Stimulated activated naive B cell treated with anti-CD40 and anti-IgM and Interleukin-4, amounts not matched to agents 10 μg/mL and 1 μg/mL and 100 μg/mL, for 72 hours (primary cell): ENCODE measurements at regions not wholly inside any gene's neighbourhood (a gene's known extent, or its start where the extent isn't known, plus 50 kb on each side); places are given as distances from the start of the nearest gene placed in this dataset.

Source experiments
- ATAC-seq, 2 donors: fragments of 150-1000 bp; cut with Tn5 transposase; replicated peaks; 2 replicates each; pipeline ENCODE4 v1.10.0; 2021; ENCODE audit warnings: moderate library complexity in 1 of 2
- DNase-seq: peaks from one replicate; pipeline ENCODE4 v3.0.0; 2021
- H3K27ac Mint-ChIP-seq: one replicate; pipeline ENCODE4 v1.8.0; 2022; ENCODE audit warnings: mild to moderate bottlenecking, mixed read lengths
- H3K27me3 Mint-ChIP-seq, 2 donors: one replicate each; pipeline ENCODE4 v1.8.0; 2022; ENCODE audit warnings: mixed read lengths in 2 of 2
- H3K36me3 Mint-ChIP-seq, 2 donors: one replicate each; pipeline ENCODE4 v1.8.0; 2022; ENCODE audit warnings: mixed read lengths in 2 of 2, mild to moderate bottlenecking in 1 of 2
- H3K4me1 Mint-ChIP-seq, 2 donors: one replicate each; pipeline ENCODE4 v1.8.0; 2022; ENCODE audit warnings: mixed read lengths in 2 of 2, mild to moderate bottlenecking in 1 of 2
- H3K4me3 Mint-ChIP-seq, 2 donors: one replicate each; pipeline ENCODE4 v1.8.0; 2022; ENCODE audit warnings: mild to moderate bottlenecking in 2 of 2, mixed read lengths in 2 of 2, moderate library complexity in 1 of 2
- H3K9me3 Mint-ChIP-seq, 2 donors: one replicate each; pipeline ENCODE4 v1.8.0; 2022; ENCODE audit warnings: mixed read lengths in 2 of 2, mild to moderate bottlenecking in 1 of 2

DNA sequence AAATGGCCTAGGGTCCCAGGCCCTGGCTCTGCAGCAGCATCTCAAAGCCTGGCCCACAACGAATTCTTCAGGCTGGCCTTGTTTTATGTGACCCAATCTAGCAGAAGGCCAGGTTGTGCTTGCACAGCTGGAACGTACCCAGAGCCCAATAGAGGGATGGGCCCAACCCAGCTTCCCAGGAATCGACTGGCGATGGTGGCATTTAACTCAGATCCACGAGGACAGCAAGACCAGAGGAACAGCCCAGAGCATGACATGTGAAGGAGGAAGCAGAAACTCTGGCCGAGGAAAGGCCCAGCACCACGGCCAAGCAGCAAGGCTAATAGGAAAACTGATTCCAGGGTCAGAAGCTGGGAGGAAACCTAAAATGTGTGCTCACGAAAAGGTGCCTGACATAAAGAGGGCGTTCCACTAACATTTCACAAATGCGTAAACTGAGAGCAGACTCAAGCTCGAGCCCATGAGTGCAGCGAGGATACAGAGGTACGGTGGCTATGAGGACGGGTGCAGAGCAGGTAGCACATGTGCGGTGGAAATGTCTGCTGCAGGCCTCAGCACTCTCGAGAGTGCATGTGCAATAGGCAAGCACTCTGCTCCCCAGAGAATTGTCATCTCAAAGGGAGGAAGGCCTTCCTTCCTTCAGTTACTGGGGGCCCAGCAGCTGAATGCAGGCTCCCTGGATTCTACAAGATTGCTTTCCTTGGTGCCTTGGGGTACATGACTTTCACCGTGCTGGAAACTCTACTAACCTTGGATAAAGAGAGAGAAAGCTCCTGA is 156.9 kb upstream of the GLI2 start:
- no peak for DNase-seq
- no peak for ATAC-seq
- no peak overlapping the region for H3K27ac Mint-ChIP-seq
- no peak overlapping the region for H3K4me3 Mint-ChIP-seq
- no peaks in the 10 kb centered on the region for H3K36me3 Mint-ChIP-seq
- peaks cover 0 to 3% of the 10 kb centered on the region in 2 donors for H3K9me3 Mint-ChIP-seq
- H3K27me3 Mint-ChIP-seq: peaks cover 34% of the 10 kb centered on the region in 2 donors
- peaks cover 0 to 2% of the 10 kb centered on the region in 2 donors for H3K4me1 Mint-ChIP-seq

GRCh38 chr2:120579916-120580685 is 155.6 kb upstream of the GLI2 start:
- no peak for DNase-seq
- Mint-ChIP-seq H3K27me3 (peaks cover 29 to 31% of the 10 kb centered on the region in 2 donors), H3K9me3 (peaks cover 2 to 4% of the 10 kb centered on the region in 2 donors), H3K27ac (no peak overlapping the region), H3K4me3 (no peak overlapping the region), H3K36me3 (no peaks in the 10 kb centered on the region), H3K4me1 (peaks cover 0 to 2% of the 10 kb centered on the region in 2 donors)
- ATAC-seq: no peak

GRCh38 chr2:120580709-120581108 is 155.0 kb upstream of the GLI2 start:
- peaks cover 30 to 33% of the 10 kb centered on the region in 2 donors for H3K27me3 Mint-ChIP-seq
- ATAC-seq (no peak), DNase-seq (no peak)
- H3K36me3 Mint-ChIP-seq: no peaks in the 10 kb centered on the region
- H3K4me1 Mint-ChIP-seq: peaks cover 0 to 2% of the 10 kb centered on the region in 2 donors
- no peak overlapping the region for H3K4me3 Mint-ChIP-seq
- no peak overlapping the region for H3K27ac Mint-ChIP-seq
- H3K9me3 Mint-ChIP-seq: peaks cover 4 to 6% of the 10 kb centered on the region in 2 donors

GRCh38 chr2:120583121-120583520 is 152.5 kb upstream of the GLI2 start:
- H3K27ac Mint-ChIP-seq: no peak overlapping the region
- H3K36me3 Mint-ChIP-seq: no peaks in the 10 kb centered on the region
- peaks cover 30 to 32% of the 10 kb centered on the region in 2 donors for H3K27me3 Mint-ChIP-seq
- DNase-seq (no peak), ATAC-seq (no peak)
- peaks cover 4 to 7% of the 10 kb centered on the region in 2 donors for H3K9me3 Mint-ChIP-seq
- no peak overlapping the region for H3K4me3 Mint-ChIP-seq
- H3K4me1 Mint-ChIP-seq: peaks cover 4 to 8% of the 10 kb centered on the region in 2 donors

DNA sequence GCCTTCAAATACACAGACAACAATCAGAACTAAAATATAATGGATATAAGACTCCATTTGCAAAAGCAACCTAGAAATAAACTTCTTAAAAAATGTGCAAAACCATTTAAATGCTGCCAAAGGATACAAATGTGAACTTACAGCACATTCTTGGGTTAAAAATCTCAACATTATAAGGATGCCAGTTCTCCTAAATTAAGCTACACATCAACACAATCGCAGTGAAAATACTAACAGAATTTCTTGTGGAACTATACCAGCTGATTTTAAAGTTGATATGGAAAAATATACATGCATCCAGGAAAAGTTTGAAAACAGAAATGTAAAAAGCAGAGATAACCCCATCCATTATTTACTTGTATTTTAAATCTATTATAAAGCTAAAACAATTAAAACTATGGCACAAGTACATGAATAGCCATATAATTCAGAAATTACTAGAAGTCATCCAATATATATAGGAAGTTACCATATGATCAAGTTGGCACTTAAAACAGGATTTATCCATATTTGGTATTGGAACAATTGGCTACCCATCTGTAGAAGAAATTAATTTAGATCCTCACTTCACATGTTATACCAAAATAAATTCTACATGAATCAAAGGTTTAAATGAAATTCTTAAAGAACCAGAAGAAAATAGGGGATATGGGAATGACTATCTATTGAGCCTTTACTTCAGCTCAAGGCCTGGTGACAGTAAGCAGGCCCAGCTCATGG is 151.7 kb upstream of the GLI2 start:
- H3K27ac Mint-ChIP-seq: no peak overlapping the region
- DNase-seq: no peak
- H3K9me3 Mint-ChIP-seq: peaks cover 4 to 7% of the 10 kb centered on the region in 2 donors
- H3K4me3 Mint-ChIP-seq: no peak overlapping the region
- H3K27me3 Mint-ChIP-seq: peaks cover 35 to 36% of the 10 kb centered on the region in 2 donors
- ATAC-seq: no peak
- no peaks in the 10 kb centered on the region for H3K36me3 Mint-ChIP-seq
- peaks cover 4 to 8% of the 10 kb centered on the region in 2 donors for H3K4me1 Mint-ChIP-seq

GRCh38 chr2:120586507-120587278 is 149.0 kb upstream of the GLI2 start:
- peak; percentile 27 to 36 for ATAC-seq

GRCh38 chr2:120587279-120587996 is 148.2 kb upstream of the GLI2 start:
- DNase-seq (no peak), ATAC-seq (no peak)
- H3K36me3 Mint-ChIP-seq: no peaks in the 10 kb centered on the region
- peaks cover 4 to 7% of the 10 kb centered on the region in 2 donors for H3K9me3 Mint-ChIP-seq
- H3K4me3 Mint-ChIP-seq: no peak overlapping the region
- H3K27ac Mint-ChIP-seq: no peak overlapping the region
- peaks cover 38 to 53% of the 10 kb centered on the region in 2 donors for H3K27me3 Mint-ChIP-seq
- peaks cover 4 to 8% of the 10 kb centered on the region in 2 donors for H3K4me1 Mint-ChIP-seq

More at GRCh38 chr2:120586507-120587278, 149.0 kb upstream of the GLI2 start:
- no peaks in the 10 kb centered on the region for H3K36me3 Mint-ChIP-seq
- H3K9me3 Mint-ChIP-seq: peaks cover 4 to 7% of the 10 kb centered on the region in 2 donors
- peaks cover 4 to 8% of the 10 kb centered on the region in 2 donors for H3K4me1 Mint-ChIP-seq
- DNase-seq: no peak
- no peak overlapping the region for H3K27ac Mint-ChIP-seq
- peak overlapping the region in 1 of 2 donors; percentile 43 for H3K4me3 Mint-ChIP-seq
- peaks cover 35 to 47% of the 10 kb centered on the region in 2 donors for H3K27me3 Mint-ChIP-seq

- Mint-ChIP-seq H3K27ac (no peak overlapping the region), H3K36me3 (no peaks in the 10 kb centered on the region), H3K27me3 (peaks cover 38 to 53% of the 10 kb centered on the region in 2 donors), H3K4me3 (no peak overlapping the region), H3K4me1 (peaks cover 4 to 8% of the 10 kb centered on the region in 2 donors), H3K9me3 (peaks cover 4 to 6% of the 10 kb centered on the region in 2 donors)
- DNase-seq (no peak), ATAC-seq (no peak)
Measured at GRCh38 chr2:120587997-120588336, 147.7 kb upstream of the GLI2 start.

GRCh38 chr2:120589771-120590608 is 145.7 kb upstream of the GLI2 start:
- no peak overlapping the region for H3K4me3 Mint-ChIP-seq
- DNase-seq (no peak), ATAC-seq (no peak)
- no peaks in the 10 kb centered on the region for H3K36me3 Mint-ChIP-seq
- peaks cover 4 to 8% of the 10 kb centered on the region in 2 donors for H3K4me1 Mint-ChIP-seq
- peaks cover 37 to 50% of the 10 kb centered on the region in 2 donors for H3K27me3 Mint-ChIP-seq
- H3K27ac Mint-ChIP-seq: no peak overlapping the region
- peaks cover 3 to 4% of the 10 kb centered on the region in 2 donors for H3K9me3 Mint-ChIP-seq

GRCh38 chr2:120590841-120591240 is 144.8 kb upstream of the GLI2 start:
- H3K36me3 Mint-ChIP-seq: no peaks in the 10 kb centered on the region
- H3K27ac Mint-ChIP-seq: no peak overlapping the region
- H3K27me3 Mint-ChIP-seq: peaks cover 30 to 42% of the 10 kb centered on the region in 2 donors
- DNase-seq (no peak), ATAC-seq (no peak)
- no peaks in the 10 kb centered on the region for H3K9me3 Mint-ChIP-seq
- H3K4me1 Mint-ChIP-seq: peaks cover 4 to 8% of the 10 kb centered on the region in 2 donors
- H3K4me3 Mint-ChIP-seq: no peak overlapping the region

- Mint-ChIP-seq H3K9me3 (no peaks in the 10 kb centered on the region), H3K27ac (no peak overlapping the region), H3K4me3 (no peak overlapping the region)
Measured at GRCh38 chr2:120591572-120591971, 144.1 kb upstream of the GLI2 start.

DNA sequence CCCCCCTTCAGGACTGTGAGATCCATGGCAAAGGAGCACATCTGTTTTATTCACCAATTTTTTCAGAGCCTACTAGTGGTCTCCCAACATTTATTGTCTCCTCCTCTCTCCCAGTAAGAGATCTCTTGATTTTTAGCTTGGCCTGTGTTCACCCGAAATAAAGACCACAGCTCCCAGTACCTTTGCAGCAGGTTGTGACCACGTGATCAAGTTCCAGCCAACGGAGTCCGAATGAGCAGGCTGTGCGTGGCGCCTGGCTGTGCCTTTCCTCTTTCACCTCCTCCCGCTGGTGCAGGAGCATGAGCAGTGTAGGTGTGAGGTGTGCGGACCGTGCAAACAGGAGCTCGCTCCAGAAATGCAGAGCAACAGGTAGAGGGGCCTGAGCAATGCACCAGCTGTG is 143.6 kb upstream of the GLI2 start:
- Mint-ChIP-seq H3K27me3 (peaks cover 20 to 30% of the 10 kb centered on the region in 2 donors), H3K4me1 (no peaks in the 10 kb centered on the region), H3K27ac (no peak overlapping the region), H3K4me3 (no peak overlapping the region), H3K36me3 (no peaks in the 10 kb centered on the region), H3K9me3 (no peaks in the 10 kb centered on the region)
- DNase-seq: no peak
- no peak for ATAC-seq

More at GRCh38 chr2:120591572-120591971, 144.1 kb upstream of the GLI2 start:
- Mint-ChIP-seq H3K27me3 (peaks cover 23 to 34% of the 10 kb centered on the region in 2 donors), H3K4me1 (peaks cover 3 to 4% of the 10 kb centered on the region in 2 donors), H3K36me3 (no peaks in the 10 kb centered on the region)
- no peak for ATAC-seq
- DNase-seq: no peak
